ENCODE measurements at regions not wholly inside any gene's neighbourhood (a gene's known extent, or its start where the extent isn't known, plus 50 kb on each side); places are given as distances from the start of the nearest gene placed in this dataset.

GRCh38 chr2:860259-860855, 90.3 kb upstream of the SNTG2 start:
- no peak for DNase-seq (ENCODE audit: low read depth)

DNA sequence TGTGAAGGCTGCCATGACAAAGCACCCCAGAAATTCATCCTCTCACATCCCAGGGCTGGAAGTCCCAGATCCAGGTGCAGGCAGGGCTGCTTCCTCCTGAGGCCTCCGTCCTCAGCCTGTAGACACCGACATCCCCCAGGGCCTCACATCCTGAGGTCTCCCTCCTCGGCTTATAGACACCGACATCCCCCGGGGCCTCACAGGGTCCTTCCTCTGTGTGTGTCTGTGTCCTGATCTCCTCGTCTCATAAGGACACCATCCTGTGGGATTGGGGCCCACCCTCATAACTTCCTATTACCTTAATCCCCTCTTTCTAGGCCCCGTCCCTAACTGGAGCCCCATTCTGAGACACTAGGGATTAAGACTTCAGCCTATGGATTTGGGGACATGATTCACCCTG, 92.0 kb upstream of the SNTG2 start:
- DNase-seq (ENCODE audit: low read depth) = no peak

DNA sequence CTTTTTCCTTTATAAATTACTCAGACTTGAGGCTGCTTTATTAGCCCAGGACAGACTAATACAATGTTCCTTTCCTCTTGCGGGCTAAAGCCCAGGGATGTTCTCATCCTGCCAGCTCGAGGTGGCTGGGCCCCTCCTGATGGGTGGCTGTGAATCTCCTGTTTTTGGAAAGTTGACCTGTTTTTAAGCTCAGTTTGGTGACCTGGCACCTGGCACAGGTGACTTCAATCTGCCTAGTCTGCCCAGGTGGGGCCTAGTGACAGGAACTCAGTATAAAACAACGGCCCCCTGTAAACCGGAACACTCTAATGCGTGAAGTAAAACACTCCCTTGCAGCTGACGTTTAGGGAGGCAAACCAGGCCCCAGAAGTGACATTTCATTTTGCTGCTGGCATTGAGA, 92.7 kb upstream of the SNTG2 start:
- no peak for DNase-seq (ENCODE audit: low read depth)

DNA sequence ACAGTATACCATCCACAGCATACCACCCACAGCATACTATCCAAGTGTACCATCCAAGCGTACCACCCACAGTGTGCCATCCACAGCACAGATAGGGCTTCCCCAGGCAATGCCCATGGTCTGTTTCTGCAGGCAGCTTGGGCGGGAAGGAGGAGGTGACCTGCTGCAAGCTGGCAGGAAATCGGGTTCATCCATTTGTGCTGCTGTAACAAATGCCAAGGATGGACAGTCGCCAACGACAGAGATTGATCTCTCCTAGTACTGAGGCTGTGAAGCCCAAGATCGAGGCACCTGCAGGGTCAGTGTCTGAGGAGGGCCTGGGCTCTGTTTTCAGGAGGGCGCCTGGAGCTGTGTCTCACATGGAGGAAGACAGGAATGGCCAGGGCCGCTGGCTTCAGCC, 93.6 kb upstream of the SNTG2 start:
- no peak for DNase-seq (ENCODE audit: low read depth)

DNA sequence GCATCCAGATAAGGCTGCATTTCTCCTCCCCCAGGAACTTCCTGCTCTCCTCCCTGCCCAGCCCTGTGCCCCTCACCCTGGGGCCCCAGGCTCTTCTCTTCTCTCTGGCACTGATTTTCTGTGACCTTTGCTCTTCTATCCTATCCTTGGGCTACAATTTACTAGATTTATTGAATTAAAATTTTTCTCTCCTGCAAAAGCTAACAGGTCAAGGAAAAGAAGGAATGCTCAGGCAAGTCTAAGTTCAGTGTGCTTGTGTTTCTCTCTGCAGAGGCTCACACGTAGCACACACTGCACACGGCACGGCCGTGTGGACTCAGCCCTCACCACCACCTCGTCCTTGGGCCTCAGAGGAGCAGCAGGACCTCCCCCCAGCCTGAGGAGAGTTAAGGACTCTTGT, 94.2 kb upstream of the SNTG2 start:
- DNase-seq (ENCODE audit: low read depth) = no peak

- DNase-seq (ENCODE audit: low read depth) = no peak
Observed at GRCh38 chr2:856041-856440, 94.6 kb upstream of the SNTG2 start.

GRCh38 chr2:855177-855576, 95.5 kb upstream of the SNTG2 start:
- no peak for DNase-seq (ENCODE audit: low read depth)

DNA sequence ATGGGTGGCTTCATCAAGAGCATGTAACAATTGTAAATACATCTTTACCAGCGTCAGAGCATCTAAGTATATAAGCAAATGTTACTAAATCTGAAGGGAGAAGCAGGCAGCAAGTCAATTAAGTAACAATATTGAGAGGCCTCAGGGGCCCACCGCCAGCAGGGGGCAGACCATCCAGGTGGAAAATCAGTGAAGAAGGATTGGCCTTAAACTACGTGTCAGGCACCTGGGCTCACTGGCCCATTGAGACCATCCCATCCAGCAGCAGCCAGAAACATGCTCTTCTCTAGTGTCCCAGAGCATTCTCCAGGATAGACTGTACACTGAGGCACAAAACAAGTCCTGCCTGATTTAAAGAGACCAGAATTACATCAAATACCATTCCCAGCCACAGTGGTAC, 96.2 kb upstream of the SNTG2 start:
- DNase-seq (ENCODE audit: low read depth) = no peak

- DNase-seq (ENCODE audit: low read depth) = no peak
Observed at GRCh38 chr2:853203-853870, 97.3 kb upstream of the SNTG2 start.

DNA sequence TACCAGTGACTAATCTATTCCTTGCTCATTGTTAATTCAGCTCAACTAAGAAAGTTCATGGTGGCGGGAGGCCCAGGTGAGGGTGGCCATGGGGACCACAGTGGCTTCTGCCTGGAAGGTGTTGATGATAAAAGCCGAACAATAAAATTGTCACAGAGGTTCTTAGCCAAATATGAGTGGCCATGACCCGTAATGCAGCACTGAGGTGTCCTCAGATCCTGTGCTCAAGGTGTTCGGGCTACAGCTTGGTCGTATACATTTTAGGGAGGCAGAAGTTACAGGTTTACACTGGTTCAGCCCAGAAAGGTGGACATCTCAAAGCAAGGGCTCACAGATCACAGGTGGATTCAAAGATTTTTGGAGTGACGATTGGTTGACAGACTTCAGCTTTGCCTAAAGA, 98.5 kb upstream of the SNTG2 start:
- DNase-seq (ENCODE audit: low read depth) = no peak

DNA sequence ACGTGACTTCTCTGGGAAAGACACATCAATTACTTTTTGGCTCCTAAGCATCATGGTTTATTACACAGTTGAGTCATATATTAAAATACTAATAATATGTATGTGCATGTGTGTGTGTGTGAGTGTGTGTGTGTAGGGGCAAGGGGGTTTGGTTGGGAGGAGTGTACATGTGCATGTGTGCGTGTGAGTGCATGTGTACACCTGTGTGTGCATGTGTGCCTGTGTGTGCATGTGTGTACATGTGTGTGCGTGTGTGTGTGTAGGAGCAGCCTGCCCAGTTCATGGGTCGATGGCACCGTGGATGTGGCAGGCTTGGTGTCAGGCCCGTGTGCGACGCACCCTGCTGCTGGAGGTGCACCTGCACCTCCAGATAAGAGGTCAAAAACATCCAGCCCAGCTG, 99.0 kb upstream of the SNTG2 start:
- DNase-seq (ENCODE audit: low read depth) = no peak

DNA sequence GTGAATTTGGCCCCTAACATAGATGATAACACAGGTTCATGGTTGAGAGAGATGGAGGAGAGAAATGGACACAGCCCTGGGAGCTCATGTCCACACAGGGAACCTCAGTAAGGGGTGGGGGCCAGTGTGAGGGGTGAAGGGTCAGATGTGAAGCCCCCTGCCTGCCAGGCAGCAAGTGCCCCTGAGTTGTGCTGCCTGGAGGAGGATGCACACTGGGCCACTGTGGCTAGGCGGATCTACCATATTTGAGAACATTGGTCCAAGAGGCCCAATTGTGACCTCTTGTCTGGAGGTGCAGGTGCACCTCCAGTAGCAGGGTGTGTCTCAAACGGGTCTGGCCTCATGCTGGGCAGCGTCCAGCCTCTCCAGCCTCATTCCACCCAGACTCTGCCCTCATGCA, 99.6 kb upstream of the SNTG2 start:
- DNase-seq (ENCODE audit: low read depth) = no peak

GRCh38 chr2:850429-850828, 100.2 kb upstream of the SNTG2 start:
- no peak for DNase-seq (ENCODE audit: low read depth)

- DNase-seq (ENCODE audit: low read depth) = no peak
Observed at GRCh38 chr2:848099-848498, 102.5 kb upstream of the SNTG2 start.

DNA sequence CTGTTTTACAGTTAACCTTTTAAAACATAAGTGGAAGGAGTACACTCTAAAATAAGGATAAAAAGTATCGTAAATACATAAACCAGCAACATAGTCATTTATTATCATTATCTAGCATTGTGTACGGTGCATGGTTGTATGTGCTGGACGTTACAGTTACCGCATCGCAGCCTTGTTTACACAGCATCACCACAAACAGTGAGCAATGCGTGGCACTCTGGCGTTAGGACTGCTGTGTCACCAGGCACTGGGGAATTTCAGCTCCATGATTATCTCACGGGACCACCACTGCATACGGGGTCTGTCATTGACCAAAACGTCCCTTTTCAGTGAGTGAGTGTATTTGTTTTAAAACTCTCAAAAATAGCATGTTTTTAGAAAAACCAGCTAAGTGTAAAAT, 103.0 kb upstream of the SNTG2 start:
- no peak for DNase-seq (ENCODE audit: low read depth)

DNA sequence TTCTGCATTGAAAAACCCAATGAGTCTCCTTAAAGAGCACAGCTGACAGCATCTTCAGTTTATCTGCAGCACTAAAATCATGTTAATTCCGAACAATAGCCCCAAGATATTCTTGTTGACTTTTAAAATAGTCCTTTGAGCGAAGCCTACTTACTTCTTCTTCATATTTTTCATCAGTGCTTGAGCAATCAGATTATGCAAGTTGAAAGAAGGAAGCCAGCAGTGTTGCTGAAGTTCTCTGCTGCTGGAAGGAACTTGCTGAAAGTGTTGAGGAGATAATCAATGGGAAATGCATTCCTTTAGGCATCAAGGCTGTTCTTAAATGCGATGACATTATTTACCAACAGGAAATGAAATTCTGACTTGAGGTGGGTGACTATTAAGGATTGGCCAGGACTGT, 105.9 kb upstream of the SNTG2 start:
- DNase-seq (ENCODE audit: low read depth) = no peak

DNA sequence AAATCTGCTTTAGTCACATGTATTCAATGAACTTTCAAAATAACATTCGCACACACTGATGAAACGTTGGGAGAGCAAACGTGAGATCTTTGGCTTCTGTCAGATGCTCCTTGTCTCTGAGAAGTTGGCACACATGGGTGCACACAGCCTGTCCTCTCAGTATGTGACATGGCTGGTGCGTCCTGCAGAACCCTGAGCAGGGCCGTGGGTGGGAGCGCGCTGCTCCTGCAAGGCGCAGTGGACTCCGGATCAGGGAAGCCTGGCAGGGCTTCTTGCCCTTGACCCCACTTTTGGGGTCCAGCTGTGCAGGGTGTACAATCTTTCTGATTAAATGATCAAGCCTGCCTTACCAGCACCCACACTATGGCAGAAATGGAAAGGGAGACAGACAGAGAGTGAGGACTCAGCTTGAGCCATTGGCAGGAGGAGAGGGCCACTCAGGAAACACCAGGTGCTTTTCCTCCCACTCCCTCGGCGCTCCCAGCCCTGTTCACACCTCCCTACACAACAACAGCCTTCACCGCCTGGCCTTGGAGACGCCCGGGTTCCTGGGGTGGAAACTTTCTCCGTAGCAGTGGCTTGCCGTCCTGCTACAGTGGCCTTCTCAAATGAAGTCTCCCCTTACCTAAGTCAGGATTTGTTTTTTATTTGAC, 108.4 kb upstream of the SNTG2 start:
- no peak for DNase-seq (ENCODE audit: low read depth)

DNA sequence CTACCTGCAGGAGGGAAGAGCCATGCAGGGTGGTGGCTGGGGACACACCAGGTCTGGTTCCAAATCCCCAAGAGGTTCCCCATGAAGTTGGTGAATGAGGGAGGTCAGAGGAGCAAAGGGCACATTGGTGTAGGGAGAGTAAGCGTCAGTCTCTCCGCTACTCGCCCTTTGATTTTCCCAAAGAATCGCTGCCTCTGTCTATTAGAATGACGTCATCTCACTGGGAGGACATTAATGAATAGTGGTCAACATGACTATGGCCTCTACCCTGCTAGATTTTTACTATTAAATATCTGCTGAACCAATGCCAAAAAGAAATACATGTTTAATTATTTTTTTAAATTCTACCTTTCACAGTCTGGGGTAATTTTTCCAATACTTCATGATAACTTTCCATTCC, 109.6 kb upstream of the SNTG2 start:
- DNase-seq (ENCODE audit: low read depth) = no peak

DNA sequence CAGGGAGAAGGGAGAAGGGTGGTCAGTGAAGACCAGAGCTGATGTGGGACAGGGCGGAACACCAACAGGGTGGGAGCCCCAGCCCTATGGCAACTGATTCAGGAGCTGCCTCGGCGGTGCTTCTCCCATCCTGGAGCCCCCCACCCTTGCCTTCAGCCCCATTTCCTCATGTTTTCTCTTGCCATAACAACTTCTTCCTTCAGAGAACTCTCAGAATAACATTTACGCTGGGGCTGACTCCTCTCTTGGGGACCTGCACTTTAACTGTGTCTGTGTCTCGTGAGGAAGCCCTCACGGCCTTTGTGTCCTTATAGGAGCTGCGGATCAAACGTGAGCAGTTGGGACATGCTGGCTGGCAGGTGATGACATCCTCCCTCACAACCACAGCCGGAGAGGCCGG, 116.4 kb upstream of the SNTG2 start:
- DNase-seq (ENCODE audit: low read depth) = no peak

GRCh38 chr2:833180-833579, 117.5 kb upstream of the SNTG2 start:
- no peak for DNase-seq (ENCODE audit: low read depth)

DNA sequence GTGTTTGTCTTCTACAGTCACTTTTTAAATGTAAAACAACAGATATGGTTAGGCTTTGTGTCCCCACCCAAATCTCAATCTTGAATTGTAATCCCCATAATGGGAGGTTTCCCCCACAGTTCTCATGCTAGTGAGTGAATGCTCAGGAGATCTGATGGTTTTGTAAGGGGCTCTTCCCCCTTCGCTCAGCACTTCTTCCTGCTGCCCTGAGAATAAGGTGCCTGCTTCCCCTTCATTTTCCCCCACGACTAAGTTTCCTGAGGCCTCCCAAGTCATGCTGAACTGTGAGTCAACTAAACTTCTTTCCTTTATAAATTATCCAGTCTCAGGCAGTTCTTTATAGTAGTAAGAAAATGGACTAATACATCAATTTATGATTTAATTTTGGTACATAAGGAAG, 118.0 kb upstream of the SNTG2 start:
- no peak for DNase-seq (ENCODE audit: low read depth)

GRCh38 chr2:831622-832021, 119.0 kb upstream of the SNTG2 start:
- DNase-seq (ENCODE audit: low read depth) = no peak

DNA sequence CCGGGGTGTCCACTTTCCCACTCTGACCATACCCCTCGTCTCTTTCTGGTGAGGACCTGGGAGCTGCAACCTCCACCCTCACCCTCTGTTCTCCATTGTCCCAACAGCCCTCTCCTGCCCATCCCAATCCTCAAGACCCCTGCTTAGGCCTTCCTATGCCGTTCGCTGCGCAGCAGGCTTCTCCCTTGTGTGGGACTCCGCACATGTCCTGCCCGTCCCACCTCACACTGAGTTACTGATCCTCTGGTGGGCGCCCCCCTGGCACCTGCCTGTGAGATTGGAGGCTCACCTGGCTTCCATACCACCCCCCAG, 119.5 kb upstream of the SNTG2 start:
- DNase-seq (ENCODE audit: low read depth) = no peak
